GM23338 (cell line): ENCODE measurements at regions not wholly inside any gene's neighbourhood (a gene's known extent, or its start where the extent isn't known, plus 50 kb on each side); places are given as distances from the start of the nearest gene placed in this dataset.
"Not testable (repeated sequence)": the region's sequence is repeated elsewhere in the genome, so short reads cannot be mapped to it uniquely, and the experiment has no call there.

Experiments
- CTCF ChIP-seq, 2 experiments: fragments of 200-600 bp in 1 of 2; sonication (generic) in 1 of 2; conservative IDR thresholded peaks; 2 replicates each; pipeline versions ENCODE4 v1.5.1 to v1.6.1; 2016 to 2017; ENCODE audit warnings: antibody characterized with exemption in 2 of 2, low read depth in 2 of 2, mild to moderate bottlenecking in 2 of 2, moderate library complexity in 1 of 2
- EZH2phosphoT487 ChIP-seq: fragments of 200-600 bp; sonication (generic); IDR thresholded peaks from one replicate; pipeline ENCODE4 v1.8.1; 2018; ENCODE audit warnings: antibody characterized with exemption; ENCODE audit not compliant: unreplicated experiment
- REST ChIP-seq: IDR thresholded peaks from one replicate; pipeline ENCODE4 v1.6.1; 2018; ENCODE audit warnings: antibody characterized with exemption; ENCODE audit not compliant: unreplicated experiment
- ZNF462 ChIP-seq: fragments of 250-450 bp; sonication (Bioruptor Pico); IDR thresholded peaks from 2 replicates; pipeline ENCODE4 v1.5.0; 2020; ENCODE audit warnings: mild to moderate bottlenecking, moderate library complexity

GRCh38 chr5:39525781-39526180, 101.0 kb upstream of the DAB2 start:
- TF ChIP-seq ZNF462 (CRISPR knock-in tag); CTCF (conservative IDR thresholded peaks at IDR 0.05; ENCODE audit: low read depth in 2 of 2); REST; EZH2phosphoT487: not testable (repeated sequence)
